ENCODE measurements at regions not wholly inside any gene's neighbourhood (a gene's known extent, or its start where the extent isn't known, plus 50 kb on each side); places are given as distances from the start of the nearest gene placed in this dataset.

DNA sequence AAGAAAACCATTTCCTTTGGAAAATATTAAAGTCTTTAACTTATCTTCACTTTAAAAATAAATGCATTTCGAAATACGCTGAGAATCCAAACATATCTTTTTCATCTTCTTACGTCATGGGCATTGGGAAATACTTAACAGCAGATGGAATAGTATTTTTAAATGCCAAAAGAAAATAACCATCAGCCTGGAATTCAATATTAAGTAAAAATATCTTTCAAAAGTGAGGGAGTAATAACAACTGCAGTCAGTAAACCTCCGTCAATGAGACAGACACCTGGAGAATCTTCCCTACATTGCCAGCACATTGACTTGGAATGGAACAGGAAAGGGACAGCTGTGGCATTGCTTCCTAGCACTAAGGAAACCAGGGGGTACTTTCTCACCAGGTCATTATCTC lies 290.4 kb upstream of the TNP1 start:
- no peak for DNase-seq

DNA sequence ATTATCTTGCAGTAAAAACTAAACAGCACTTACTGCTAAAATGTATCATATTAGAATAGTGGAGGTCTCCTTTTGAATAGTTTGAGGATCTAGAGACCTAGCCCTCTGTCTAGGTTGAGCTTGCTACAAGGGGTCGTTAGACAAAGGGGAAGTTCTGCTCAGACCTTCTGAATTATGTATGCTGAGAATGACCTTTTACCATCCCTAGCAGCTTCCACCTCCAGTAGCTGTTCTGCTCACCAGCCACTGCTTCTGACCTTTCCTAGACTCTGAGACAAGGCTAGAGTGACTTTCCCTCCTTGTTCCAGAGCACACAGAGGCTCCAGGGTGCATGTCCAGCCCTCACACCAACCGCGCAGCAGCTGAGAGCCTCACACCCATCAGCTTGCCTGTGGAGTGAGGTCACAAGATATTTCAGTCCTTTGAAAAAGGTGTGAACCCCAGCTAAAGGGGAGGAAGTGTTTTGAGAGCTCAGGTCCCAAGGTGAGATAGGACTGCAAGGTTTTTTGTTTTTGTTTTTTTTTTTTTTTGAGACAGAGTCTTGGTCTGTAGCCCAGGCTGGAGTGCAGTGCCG lies 289.3 kb upstream of the TNP1 start:
- DNase-seq: no peak

DNA sequence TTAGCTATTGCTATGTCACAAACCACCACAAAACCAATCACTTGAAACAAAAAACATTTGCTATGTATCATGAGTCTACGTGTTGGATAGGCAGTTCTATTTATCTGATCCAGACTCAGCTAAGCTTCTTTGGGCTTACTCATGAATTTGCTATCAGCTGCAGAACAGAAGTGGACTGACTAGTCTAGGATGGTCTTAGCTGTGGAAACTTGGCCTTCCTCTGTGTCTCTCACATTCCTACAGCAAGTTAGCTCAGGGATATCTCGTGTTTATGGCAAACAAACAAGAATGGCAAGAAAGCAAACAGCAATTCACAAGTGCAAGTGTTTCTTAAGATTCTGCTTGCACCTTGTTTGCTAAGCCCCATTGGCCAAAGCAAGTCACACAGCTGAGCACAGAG lies 288.0 kb upstream of the TNP1 start:
- no peak for DNase-seq

DNA sequence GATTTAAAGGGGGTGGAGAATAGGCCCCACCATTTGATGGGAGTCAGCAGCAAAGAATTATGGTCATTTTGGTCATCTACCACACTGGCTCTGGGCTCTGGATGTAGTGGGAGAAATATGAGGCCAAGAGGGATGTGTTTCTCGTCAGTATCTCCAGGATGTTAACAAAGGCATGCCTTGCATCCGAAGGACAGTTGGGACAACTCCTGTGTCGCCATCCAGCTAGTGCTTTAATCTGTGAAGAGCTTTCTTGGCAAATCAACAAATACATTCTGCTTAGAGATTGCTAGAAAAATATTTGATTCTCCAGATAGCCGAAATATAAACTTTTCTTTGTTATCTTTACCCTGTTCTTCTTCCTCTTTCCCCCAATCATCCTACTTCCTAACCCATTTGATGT lies 287.1 kb upstream of the TNP1 start:
- DNase-seq: no peak

DNA sequence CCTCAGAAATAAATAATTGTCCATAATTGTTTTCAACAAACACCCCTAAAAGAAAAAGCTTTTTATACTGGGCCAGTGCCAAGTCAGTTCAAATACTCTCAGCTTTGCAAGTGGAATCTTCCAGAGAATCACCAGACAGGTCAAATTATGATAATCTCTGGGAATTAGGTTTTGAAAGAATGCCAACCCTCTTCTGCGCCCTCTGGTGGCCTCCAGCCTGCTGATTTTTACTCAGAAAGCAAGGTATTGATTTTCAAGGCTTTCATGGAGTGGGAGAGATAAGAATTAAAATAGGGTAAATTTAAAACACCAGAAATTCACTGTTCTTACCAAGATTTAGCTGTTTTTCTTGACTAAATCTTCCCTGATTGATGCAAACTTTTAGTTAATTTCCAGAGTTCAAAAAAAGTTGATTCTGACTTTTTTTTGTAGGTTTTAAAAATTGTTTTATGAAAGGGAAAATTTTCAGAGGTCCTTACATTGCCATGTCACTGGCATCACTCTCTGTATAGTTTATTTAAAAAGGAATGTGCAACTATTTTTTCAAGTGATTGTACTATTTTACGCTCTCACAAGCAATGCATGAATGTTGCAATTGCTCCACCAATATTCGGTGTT lies 282.9 kb upstream of the TNP1 start:
- peak in 1 of 2 experiments; percentile 9 for DNase-seq

DNA sequence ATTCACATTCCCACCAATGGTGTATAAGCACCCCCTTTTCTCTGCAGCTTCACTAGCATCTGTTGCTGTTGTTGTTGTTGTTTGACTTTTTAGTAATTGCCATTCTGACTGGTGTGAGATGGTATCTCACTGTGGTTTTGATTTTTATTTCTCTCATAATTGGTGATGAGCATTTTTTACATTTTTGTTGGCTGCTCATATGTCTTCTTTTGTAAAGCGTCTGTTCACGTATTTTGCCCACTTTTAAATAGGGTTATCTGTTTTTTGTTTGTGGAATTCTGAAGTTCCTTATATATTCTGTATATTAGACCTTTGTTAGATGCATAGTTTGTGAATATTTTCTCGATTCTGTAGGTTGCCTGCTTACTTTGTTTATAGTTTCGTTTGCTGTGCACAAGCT lies 278.4 kb upstream of the TNP1 start:
- no peak for DNase-seq

DNA sequence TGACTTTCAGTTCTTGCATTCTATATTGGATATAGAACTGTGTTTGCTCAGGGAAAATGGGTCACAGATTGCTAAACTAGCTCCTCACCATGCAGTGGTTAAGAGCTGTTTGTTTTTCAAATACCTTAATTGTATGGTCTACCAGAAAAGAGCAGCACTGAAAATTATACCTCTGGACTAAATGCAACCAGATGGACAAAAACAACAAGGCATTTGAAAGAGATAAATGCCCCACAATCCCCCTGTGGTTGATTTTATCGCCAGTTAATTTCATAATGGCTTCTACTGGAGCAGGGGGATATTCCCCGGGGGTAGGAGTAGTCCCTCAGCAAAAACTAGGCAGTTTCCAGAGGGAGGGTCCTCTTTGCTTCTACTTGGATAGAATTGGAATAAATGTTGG lies 267.9 kb upstream of the TNP1 start:
- DNase-seq: no peak

DNA sequence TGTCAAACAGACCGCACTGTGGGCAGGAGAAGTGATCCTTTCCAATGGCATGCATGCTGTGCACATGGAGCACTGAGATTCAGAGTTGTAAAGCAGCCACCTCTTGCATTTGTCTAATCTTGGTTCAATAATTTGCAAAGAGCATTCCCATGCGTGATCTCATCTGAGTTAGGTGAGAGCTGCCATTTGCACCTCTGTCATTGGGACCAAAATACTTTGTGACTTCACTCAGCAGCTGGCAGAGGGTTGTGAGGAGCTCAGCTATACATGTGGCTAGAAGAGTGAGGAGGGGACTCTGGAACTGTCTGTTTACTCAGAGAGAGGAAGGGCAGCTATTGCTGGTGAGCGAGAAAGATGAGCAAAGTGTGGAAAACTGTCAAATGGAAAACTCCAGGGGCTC lies 265.1 kb upstream of the TNP1 start:
- DNase-seq: no peak

DNA sequence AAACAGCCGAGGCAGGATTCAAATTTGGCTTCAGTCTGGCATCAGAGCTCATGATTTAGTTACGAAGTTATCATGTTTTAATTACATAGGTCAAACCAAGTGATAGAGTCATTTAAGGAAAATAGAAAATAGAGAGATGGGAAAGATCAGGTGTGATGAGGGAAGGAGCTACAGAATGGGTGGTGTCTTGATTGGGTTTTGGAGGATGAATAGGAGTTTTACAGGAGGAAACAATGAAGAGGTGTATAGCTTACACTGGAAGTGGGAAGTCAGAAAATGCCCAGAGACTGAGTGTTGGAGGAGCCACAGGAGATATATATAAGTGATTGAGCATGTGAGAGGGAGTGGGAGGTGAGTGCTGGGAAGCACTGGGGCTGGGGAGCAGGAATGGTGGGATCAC lies 264.2 kb upstream of the TNP1 start:
- no peak for DNase-seq

DNA sequence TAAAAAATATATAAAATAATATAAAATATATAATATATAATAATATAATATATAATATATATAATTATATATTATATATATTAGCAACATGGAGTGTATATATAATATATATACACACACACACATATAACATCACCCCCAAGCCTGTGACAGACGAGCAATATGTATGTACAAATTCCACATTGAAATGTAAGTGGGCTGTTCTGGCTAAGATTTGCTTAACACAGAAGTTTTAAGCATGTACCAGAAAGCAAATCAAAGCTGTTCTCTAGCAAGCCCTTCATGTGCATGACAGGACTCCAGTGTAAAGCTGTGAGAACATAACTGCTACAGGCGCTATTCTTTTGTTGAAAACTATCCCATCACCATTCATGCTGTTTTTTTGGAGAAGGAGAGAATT lies 261.7 kb upstream of the TNP1 start:
- DNase-seq: no peak

DNA sequence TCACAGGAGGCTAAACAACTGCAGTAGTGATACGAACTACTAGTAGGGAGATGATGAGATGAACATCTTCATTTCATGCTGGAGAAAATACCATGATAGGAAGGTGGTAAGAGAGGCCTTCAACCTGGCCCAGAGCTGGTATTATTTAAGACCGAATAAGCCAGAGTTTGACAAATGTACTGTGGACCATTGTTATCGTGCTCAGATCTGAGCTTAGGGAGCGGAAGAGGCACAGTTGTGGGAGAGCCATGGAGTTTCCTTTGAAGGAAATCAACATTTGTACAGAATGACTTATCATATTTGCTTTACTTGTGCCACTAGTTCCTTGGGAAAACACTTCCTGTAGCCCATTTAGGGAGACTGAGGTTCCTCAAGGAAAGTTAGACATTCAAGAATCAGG lies 260.6 kb upstream of the TNP1 start:
- no peak for DNase-seq

DNA sequence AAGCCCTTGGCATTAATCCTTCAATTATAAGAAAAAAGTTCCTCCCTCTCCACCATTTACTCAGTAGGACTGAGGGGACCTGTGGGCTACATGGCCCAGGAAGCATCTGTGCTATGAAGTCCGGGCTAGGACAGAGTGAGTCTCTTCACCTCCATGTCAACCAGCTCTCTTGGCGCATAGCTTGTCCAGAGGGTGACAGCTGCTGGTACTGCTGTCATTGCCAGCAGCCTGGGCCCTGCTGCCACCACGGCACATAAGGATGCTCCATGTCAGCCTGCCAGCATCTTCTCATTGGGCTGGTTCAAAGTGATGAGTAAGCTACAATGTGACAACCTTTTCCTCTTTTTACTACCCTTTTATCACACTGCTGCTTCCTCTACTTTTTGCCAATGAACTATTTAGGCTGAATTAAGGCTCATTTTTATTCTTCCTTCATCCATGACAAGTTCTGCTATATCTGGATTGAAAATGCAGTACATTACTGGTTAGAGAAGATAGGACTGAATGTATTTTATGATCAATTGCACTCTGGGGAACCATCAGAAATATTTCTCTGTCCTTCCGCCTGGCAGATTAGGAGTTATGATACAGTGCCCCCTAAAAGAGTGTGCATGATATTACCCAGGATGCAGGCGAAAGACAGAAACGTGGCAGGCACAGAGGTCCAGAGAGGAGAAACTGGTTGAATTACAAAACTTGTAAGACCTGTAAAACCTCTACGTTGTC lies 258.9 kb upstream of the TNP1 start:
- DNase-seq: no peak

DNA sequence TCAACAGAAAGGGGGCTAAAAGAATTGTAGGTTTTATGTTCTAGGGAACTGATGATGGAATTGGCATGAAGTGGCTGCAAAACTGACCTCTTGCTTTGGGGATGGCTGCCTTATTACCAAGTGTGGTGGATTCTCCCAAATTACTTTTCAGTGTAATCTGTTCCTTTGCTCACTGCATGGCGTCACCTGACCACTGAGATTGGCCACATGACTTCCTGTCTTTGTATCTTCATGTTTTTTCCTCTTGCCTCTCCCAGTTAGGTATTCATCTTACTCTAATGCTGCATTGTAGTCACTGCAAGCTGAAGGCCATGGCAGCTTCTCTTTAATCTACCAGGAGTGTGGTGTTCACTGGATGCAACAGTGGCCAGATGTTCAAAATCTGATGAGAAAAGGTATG lies 257.7 kb upstream of the TNP1 start:
- no peak for DNase-seq

DNA sequence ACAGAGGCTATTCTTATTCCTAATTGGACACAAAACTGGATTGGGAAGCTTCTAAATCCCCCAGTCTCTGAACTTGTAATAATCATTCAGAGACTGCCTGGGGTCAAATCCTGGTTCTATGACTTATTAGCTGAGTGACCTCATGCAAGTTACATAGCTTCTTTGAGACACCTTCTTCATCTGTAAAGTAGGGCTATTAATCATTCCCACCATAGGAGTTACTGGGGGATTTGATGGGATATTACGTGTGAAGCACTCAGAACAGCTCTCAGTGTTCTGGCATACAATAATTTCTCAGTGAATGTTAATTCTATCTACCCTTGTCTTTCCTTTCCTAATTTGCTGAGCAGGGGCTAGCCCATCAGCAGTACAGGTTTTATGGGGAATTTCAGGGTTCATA lies 256.7 kb upstream of the TNP1 start:
- DNase-seq: no peak

DNA sequence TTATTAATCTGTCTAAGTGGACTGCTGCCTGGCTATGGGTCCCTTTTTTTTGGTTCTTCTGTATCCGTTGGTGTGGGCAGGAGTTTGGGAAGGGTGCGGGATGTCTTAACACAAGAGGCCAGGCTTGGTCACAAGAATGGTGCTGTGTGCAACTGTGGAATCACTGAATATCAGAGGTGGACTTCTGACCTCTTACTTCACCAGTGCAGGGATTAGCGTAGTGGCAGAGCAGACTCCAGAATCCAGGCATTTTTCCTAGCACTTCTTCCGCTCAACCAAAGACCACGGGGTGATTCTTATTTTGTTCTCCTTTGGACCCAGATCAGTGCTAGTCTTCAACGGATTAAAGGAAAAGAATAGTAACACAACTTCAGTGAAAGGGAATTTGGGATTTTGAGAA lies 254.3 kb upstream of the TNP1 start:
- no peak for DNase-seq

DNA sequence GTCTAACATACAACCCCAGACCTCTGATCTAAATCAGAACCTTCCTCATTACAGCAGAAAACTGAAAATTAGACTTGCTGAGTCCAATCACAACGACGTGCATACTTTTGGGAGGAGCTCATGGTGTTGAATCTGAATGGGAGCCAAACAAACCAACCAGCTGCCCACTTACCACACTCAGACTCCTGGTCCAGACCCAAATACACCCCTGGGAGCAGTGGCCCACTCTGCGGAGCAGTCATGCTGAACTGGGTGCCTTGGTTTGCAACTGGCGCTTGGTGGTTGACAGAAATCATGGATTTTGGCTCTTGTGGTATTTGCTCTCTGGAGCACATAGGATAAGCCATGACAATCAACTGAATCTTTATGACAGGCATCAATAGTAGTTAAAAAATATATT lies 253.6 kb upstream of the TNP1 start:
- no peak for DNase-seq

DNA sequence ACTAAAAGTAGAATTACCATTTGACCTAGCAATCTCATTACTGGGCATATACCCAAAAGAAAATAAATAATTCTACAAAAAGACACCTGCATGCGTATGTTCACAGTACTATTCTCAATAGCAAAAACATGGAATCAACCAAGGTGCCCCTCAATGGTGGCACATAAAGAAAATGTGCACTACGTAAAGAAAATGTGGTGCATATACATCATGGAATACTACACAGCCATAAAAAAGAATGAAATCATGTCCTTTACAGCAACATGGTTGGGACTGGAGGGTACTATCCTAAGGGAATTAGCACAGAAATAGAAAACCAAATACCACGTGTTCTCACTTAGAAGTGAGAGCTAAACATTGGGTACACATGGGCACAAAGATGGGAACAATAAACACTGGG lies 250.7 kb upstream of the TNP1 start:
- no peak for DNase-seq

DNA sequence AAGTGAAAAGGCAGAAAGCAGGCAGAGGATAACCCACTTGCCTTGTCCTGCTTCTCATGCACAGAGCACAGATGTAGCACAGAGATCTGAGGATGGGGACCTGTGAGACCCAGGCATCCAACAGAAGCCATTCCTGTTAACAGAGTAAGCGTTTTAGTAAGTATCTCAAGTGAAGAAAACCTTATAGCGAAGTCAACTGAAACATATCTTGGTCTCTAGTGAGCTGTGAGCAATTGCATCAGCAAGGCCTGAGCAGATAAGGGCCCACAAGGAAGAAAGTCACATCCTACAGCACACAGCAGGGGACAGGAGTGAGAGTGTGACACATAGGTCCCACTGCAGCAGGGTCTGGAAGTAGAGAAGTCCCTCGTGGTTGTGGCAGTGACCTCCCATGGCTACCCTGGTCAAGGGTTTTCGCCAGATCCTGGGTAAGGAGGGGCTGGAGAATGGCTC lies 248.7 kb upstream of the TNP1 start:
- DNase-seq: no peak

DNA sequence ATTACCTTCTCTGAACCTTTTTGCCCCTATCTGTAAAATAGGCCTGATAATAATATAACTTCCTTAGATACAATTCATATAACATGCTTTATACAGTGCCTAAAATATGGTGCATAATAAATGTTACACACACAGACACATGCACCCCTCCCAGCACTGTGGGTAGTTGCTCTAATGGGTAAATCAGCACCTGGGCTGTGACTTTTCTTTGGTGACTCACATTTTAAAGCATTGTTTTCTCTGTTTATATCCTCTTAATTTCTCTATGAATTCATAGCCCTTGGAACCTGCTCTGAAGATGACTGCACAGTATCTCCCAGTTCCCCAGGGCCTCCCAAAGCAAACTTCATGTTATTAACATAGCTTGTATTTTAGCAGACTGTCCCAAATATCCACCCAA lies 248.2 kb upstream of the TNP1 start:
- no peak for DNase-seq

DNA sequence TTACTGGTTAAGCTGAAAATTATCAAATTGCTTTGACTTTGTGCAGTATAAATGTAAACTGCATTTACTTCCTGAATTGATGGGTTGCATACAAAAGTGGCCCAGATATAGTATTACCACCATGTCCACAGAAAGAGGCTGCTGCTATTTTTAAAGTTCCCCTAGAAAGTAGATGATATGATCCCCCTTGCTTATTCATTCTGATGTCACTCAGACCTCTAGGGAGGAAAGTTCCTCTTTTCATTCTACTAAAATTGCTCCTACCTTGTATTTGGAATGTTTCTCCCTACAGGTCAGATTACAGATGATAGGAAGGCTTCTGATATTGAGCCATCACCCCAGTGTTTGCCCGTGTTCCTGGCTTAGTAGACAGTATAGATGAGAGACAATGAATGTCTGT lies 247.6 kb upstream of the TNP1 start:
- no peak for DNase-seq

DNA sequence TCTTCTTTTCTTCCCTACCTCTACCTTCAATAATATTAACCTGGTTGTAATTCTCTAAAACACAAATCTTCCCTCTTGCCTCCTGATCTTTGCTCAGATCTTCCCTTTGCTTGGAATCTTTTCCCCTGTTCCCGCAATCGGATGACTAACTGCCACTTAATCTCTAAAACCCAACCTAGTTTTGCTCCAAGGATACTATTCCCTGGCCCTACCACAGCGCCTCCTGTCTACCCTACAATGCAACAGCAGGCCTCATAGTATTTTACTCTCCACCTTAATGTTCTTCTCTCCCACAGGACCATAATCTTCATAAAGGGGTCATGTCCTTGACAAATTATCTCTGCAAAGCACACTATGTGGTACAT lies 246.8 kb upstream of the TNP1 start:
- peak in 1 of 2 experiments; percentile 19 for DNase-seq

DNA sequence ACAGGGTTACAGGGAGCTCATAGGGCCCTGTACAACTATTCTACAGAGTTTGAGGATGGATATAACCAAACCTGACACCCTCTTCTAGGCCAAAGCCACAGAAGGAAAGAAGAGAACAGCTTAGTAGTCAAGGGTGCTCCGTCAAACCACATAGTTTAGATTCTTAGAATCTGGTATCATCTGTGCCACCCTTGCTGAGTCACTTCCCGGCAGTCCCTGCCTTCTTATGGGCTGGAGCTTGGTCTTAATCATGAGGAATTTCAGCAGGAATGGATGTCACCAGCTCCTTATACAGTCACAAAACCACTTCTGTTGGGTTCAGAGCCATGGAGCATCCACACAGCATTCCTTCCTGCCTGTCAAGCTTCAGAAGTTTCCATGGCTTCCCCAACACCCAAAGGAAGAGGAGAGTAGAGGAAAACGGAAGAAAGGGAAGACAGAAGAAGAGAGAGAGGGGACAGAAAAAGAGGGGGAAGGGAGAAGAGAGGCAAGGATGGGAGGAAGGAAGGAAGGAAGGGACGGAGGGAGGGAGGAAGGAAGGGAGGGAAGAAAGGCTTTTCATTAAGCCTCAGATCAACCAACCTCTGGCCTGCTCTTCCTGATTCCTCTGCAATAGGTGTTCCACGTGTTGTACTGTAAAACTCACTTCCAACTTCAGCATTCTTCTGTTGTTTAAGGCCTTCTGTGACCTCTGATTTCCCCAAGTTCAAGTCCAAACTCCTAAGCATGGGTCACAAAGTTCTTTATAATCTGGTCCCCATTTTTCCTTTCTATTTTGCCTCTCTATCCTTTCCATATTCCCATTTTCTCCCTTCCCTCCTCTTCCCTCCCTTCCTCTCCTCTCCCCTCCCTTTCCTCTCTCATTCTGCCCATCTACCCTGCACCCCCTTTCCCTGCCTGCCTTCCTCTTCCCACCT lies 246.1 kb upstream of the TNP1 start:
- DNase-seq: peak; percentile 74 to 95

DNA sequence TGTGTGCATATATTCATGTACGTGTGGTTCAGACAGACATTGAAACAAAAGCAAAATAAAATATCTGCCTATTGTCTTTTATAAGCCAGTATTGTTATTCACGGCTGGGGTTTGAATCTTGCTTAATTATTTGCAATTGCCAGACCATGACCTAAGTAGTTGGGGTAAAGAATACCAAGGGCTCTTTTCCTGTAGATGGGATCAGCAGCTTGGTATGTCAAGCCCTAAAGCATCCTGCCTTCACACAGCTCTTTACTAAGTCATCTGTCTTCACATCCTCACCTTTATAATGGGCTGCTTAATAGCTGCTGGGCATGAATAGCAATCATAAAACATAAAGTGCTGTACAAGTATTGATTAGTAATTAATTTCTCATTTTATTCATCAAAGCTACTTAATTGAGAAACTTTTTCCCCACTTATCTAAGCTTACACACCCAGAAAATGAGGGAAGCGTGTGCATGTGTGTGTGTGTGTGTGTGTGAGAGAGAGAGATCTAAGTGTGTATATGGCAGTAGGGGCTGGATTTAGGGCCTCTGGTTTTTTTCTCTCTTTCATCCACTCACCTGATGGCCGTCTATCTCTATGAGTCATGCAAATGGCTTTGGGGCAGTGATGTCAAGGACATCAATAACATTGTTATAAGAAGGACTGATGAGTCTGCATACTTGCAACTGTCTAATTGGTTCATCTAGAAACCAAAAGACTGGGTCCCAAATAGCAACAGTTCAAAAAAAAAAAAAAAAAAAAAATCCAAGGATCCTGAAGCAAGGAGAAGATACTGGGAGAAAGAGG lies 244.1 kb upstream of the TNP1 start:
- DNase-seq: peak in 1 of 2 experiments; percentile 9
